ENCODE measurements at regions not wholly inside any gene's neighbourhood (a gene's known extent, or its start where the extent isn't known, plus 50 kb on each side); places are given as distances from the start of the nearest gene placed in this dataset.

DNA sequence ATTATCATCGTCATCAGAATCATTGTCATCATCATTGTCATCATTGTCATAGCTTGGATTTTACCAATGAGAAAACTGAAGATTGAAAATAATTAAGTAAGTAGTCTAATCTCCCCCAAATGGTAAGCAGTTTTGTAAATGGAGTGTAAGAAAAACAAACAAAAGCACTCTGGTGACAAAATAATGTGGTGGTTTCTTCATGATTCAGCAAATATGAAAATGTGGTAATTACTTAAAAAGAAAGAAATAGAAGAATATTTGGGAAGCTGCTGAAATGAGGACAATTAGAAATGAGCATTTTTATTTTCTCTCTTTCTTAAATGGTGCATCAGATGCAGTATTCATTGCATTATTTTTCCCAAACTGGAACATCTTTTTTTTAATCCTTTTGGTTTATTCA is 514.4 kb downstream of the DCDC2C start:
- TF ChIP-seq EZH2phosphoT487 (IDR thresholded peaks at IDR 0.05; ENCODE audit: insufficient read depth, low read depth) (no peak), EZH2 (IDR thresholded peaks at IDR 0.05; ENCODE audit: insufficient read depth, poor library complexity, severe bottlenecking) (no peak)

Data from GM23248 (cell line).